Sigmoid colon (tissue), 4 donors: ENCODE measurements at regions not wholly inside any gene's neighbourhood (a gene's known extent, or its start where the extent isn't known, plus 50 kb on each side); places are given as distances from the start of the nearest gene placed in this dataset.

Source experiments
- EP300 ChIP-seq, 4 donors: sonication (generic); formaldehyde crosslinking; IDR thresholded peaks; one replicate each; pipeline ENCODE4 v1.6.1; 2017; ENCODE audit warnings: antibody characterized with exemption in 4 of 4
- POLR2A ChIP-seq, 2 donors: fragments of 450-650 bp; IDR thresholded peaks; one replicate each; pipeline ENCODE4 v1.6.1; 2016; ENCODE audit warnings: antibody characterized with exemption in 2 of 2, mild to moderate bottlenecking in 2 of 2, moderate library complexity in 2 of 2
- POLR2AphosphoS5 ChIP-seq, 4 donors: sonication (generic); formaldehyde crosslinking; IDR thresholded peaks; one replicate each; pipeline ENCODE4 v1.6.1; 2017; ENCODE audit warnings: antibody characterized with exemption in 4 of 4
- TF ChIP-seq, protein P1 (sequence below), 4 experiments: fragments of 450-650 bp in 3 of 4; fragments of 200-600 bp in 1 of 4; IDR thresholded peaks; one replicate each; pipeline ENCODE4 v1.5.1; 2016 to 2019; ENCODE audit warnings: antibody characterized with exemption in 4 of 4, mild to moderate bottlenecking in 3 of 4, moderate library complexity in 2 of 4

DNA sequence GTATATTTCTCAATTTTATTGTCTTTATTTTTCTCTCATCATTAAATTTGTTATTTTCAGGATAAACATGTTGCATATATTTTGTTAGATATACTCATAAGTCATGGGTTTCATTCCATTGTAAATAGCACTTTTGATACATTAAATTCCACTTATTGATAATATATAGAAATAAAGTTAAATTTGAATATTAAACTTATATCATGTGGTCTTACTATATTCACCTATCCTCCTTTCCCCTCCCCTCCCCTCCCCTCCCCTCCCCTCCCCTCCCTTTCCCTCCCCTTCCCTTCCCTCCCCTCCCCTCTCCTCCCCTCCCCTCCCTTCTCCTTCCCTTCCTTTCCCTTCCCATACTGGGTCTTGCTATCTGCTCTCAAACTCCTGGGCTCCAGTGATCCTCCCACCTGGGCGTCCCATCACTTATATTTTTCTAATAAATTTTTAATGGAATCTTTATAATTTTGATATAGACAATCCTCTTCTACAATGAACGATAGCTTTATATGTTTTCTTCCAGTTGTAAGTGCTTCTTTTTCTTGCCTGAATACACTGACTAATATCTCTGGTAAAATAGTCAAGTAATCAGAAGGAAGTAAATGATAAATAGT is 692.4 kb downstream of the C6orf118 start:
- TF ChIP-seq, protein P1, sequence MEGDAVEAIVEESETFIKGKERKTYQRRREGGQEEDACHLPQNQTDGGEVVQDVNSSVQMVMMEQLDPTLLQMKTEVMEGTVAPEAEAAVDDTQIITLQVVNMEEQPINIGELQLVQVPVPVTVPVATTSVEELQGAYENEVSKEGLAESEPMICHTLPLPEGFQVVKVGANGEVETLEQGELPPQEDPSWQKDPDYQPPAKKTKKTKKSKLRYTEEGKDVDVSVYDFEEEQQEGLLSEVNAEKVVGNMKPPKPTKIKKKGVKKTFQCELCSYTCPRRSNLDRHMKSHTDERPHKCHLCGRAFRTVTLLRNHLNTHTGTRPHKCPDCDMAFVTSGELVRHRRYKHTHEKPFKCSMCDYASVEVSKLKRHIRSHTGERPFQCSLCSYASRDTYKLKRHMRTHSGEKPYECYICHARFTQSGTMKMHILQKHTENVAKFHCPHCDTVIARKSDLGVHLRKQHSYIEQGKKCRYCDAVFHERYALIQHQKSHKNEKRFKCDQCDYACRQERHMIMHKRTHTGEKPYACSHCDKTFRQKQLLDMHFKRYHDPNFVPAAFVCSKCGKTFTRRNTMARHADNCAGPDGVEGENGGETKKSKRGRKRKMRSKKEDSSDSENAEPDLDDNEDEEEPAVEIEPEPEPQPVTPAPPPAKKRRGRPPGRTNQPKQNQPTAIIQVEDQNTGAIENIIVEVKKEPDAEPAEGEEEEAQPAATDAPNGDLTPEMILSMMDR (IDR thresholded peaks at IDR 0.05): no peak
- TF ChIP-seq POLR2AphosphoS5 (IDR thresholded peaks at IDR 0.05): no peak
- TF ChIP-seq POLR2A (IDR thresholded peaks at IDR 0.05): no peak
- TF ChIP-seq EP300 (IDR thresholded peaks at IDR 0.05): no peak
